Pancreas (tissue), 10 donors: ENCODE measurements at regions not wholly inside any gene's neighbourhood (a gene's known extent, or its start where the extent isn't known, plus 50 kb on each side); places are given as distances from the start of the nearest gene placed in this dataset.

Experiments used
- ATAC-seq, 4 donors: fragments of 200-7000 bp; cut with Tn5 transposase; one replicate each; pipeline versions ENCODE4 v1.8.0 to v1.9.1; 2020; ENCODE audit warnings: mild to moderate bottlenecking in 4 of 4, moderate library complexity in 4 of 4
- DNase-seq, 6 donors: peaks; one replicate each; pipeline ENCODE4 v3.0.0-alpha.2; 2020
- FAIRE-seq: peaks from 2 replicates; lab custom pipeline; 2012; peaks lifted over from hg19 to GRCh38; lab: Jason Lieb, UNC
- H3K27ac ChIP-seq, 4 donors: fragments of 200-600 bp; sonication (generic); 1 replicate in 3 of 4; 2 replicates in 1 of 4; pipeline versions ENCODE4 v1.5.0 to v1.8.0; 2020
- H3K27me3 ChIP-seq, 4 donors: fragments of 200-600 bp; one replicate each; pipeline ENCODE4 v1.8.0; 2021
- H3K36me3 ChIP-seq, 3 donors: fragments of 200-600 bp; sonication (generic) in 1 of 3; one replicate each; pipeline versions ENCODE4 v1.5.0 to v1.8.0; 2020 to 2021
- H3K4me1 ChIP-seq, 3 donors: fragments of 200-600 bp; one replicate each; pipeline ENCODE4 v1.8.0; 2021
- H3K4me3 ChIP-seq, 4 donors: fragments of 200-600 bp; sonication (generic) in 2 of 4; one replicate each; pipeline versions ENCODE4 v1.5.0 to v1.8.0; 2020 to 2021
- H3K9me3 ChIP-seq, 4 donors: fragments of 200-600 bp; one replicate each; pipeline ENCODE4 v1.8.0; 2021
- CTCF ChIP-seq, 4 donors: fragments of 200-600 bp; sonication (generic) in 3 of 4; IDR thresholded peaks; one replicate each; pipeline versions ENCODE4 v1.5.0 to v1.8.0; 2021; ENCODE audit warnings: antibody characterized with exemption in 4 of 4
- WGBS, 2 donors: extraction: QIAGEN DNeasy Blood & Tissue Kit; methylation state at CpG; one replicate each; pipeline ENCODE4 v1.1.7; 2013; 5-methylcytosine and 5-hydroxymethylcytosine counted together
- intact Hi-C, 3 donors: fragments of 100-400 bp; cut with DNase I; formaldehyde crosslinking; loops; one replicate each; pipeline versions ENCODE4 v1.11.1 to v1.14.2; 2022
- donor health status: healthy with polysubstance abuse.
- donor health status: DM: no; HTN: no; CAD: no; lungs with moderate emphysema.
- donor health status: DM: no; HTN: no; CAD: no.
- donor health status: control.
- donor health status: control.
- donor health status: Bipolar disorder and iron deficiency.
- donor health status: DM: yes; HTN: yes; CAD: no.
- donor health status: DM: no; HTN: no; CAD: no.
- donor health status: DM: no; HTN: no; CAD: no.
- donor health status: DM: yes; HTN: yes; CAD: no.

GRCh38 chr20:56693217-56693616 lies 64.1 kb downstream of the TFAP2C start:
- no peak for ATAC-seq
- H3K4me1 ChIP-seq, result no peaks in the 10 kb centered on the region
- no peak for FAIRE-seq
- intact Hi-C loops, result no loop called here
- no peak overlapping the region for H3K4me3 ChIP-seq
- H3K27me3 ChIP-seq, result no peaks in the 10 kb centered on the region
- DNase-seq, result no peak
- no peak overlapping the region for H3K27ac ChIP-seq
- no peaks in the 10 kb centered on the region for H3K36me3 ChIP-seq
- TF ChIP-seq CTCF (IDR thresholded peaks at IDR 0.05), result no peak
- WGBS, 2 donors, result 83 to 88% methylated on average over 5 of the region's 5 CpGs
- H3K9me3 ChIP-seq, result no peaks in the 10 kb centered on the region

GRCh38 chr20:56697476-56697875 lies 68.4 kb downstream of the TFAP2C start:
- DNase-seq (no peak), ATAC-seq (no peak), FAIRE-seq (no peak)
- Histone ChIP-seq H3K27me3 (no peaks in the 10 kb centered on the region), H3K4me1 (no peaks in the 10 kb centered on the region), H3K4me3 (no peak overlapping the region), H3K9me3 (no peaks in the 10 kb centered on the region), H3K36me3 (no peaks in the 10 kb centered on the region), H3K27ac (no peak overlapping the region)
- no peak for TF ChIP-seq CTCF (IDR thresholded peaks at IDR 0.05)
- intact Hi-C loops, result no loop called here
- 60 to 62% methylated on average over 11 of the region's 11 CpGs for WGBS, 2 donors

- no peaks in the 10 kb centered on the region for H3K9me3 ChIP-seq
- no peak overlapping the region for H3K4me3 ChIP-seq
- H3K27me3 ChIP-seq, result no peaks in the 10 kb centered on the region
- H3K36me3 ChIP-seq, result no peaks in the 10 kb centered on the region
- intact Hi-C loops, result no loop called here
- H3K27ac ChIP-seq, result no peak overlapping the region
- no peak for ATAC-seq
- WGBS, 2 donors, result 59 to 79% methylated on average over 3 of the region's 3 CpGs
- no peak for DNase-seq
- TF ChIP-seq CTCF (IDR thresholded peaks at IDR 0.05), result no peak
- H3K4me1 ChIP-seq, result no peaks in the 10 kb centered on the region
- no peak for FAIRE-seq
Measured at GRCh38 chr20:56698297-56698696, 69.2 kb downstream of the TFAP2C start.

- 38 to 39% methylated on average over 7 of the region's 7 CpGs for WGBS, 2 donors
- no peak for TF ChIP-seq CTCF (IDR thresholded peaks at IDR 0.05)
- Histone ChIP-seq H3K36me3 (no peaks in the 10 kb centered on the region), H3K27me3 (no peaks in the 10 kb centered on the region), H3K4me1 (no peaks in the 10 kb centered on the region), H3K27ac (no peak overlapping the region), H3K4me3 (no peak overlapping the region), H3K9me3 (no peaks in the 10 kb centered on the region)
- no peak for ATAC-seq
- no peak for DNase-seq
- intact Hi-C loops, result no loop called here
- no peak for FAIRE-seq
Measured at GRCh38 chr20:56698749-56699148, 69.6 kb downstream of the TFAP2C start.

- FAIRE-seq (no peak), DNase-seq (no peak), ATAC-seq (no peak)
- Histone ChIP-seq H3K27ac (no peak overlapping the region), H3K4me3 (no peak overlapping the region), H3K4me1 (no peaks in the 10 kb centered on the region), H3K9me3 (no peaks in the 10 kb centered on the region), H3K36me3 (no peaks in the 10 kb centered on the region), H3K27me3 (no peaks in the 10 kb centered on the region)
- intact Hi-C loops, result no loop called here
- WGBS, 2 donors, result 64 to 78% methylated on average over 21 of the region's 21 CpGs
- TF ChIP-seq CTCF (IDR thresholded peaks at IDR 0.05), result no peak
Measured at GRCh38 chr20:56702931-56703840, 74.1 kb downstream of the TFAP2C start.
